OCI-LY1 (cell line): ENCODE measurements at regions not wholly inside any gene's neighbourhood (a gene's known extent, or its start where the extent isn't known, plus 50 kb on each side); places are given as distances from the start of the nearest gene placed in this dataset.

Source experiments
- H2AFZ ChIP-seq: fragments of 200-600 bp; sonication (generic), shearing (Covaris generic); 2 replicates; pipeline ENCODE4 v1.6.0; 2014; ENCODE audit warnings: antibody characterized with exemption, mild to moderate bottlenecking, low read length
- H3F3A ChIP-seq: fragments of 200-600 bp; sonication (generic), shearing (Covaris generic); 2 replicates; pipeline ENCODE4 v1.6.0; 2014; ENCODE audit warnings: mild to moderate bottlenecking, antibody characterized with exemption, low read length, moderate library complexity; ENCODE audit not compliant: insufficient read depth
- H3K27ac ChIP-seq: fragments of 200-600 bp; sonication (generic); 2 replicates; pipeline ENCODE4 v1.5.1; 2014; ENCODE audit warnings: low read length, mixed run types, mild to moderate bottlenecking, low read depth; ENCODE audit not compliant: poor library complexity, severe bottlenecking
- H3K27me3 ChIP-seq: fragments of 200-600 bp; sonication (generic); 2 replicates; pipeline ENCODE4 v1.6.0; 2014; ENCODE audit warnings: antibody characterized with exemption, mild to moderate bottlenecking, low read length, moderate library complexity; ENCODE audit not compliant: insufficient read depth
- H3K36me3 ChIP-seq: fragments of 200-600 bp; sonication (generic); 2 replicates; pipeline ENCODE4 v1.6.1; 2014; ENCODE audit warnings: mild to moderate bottlenecking, antibody characterized with exemption, low read length, moderate library complexity, mixed read lengths; ENCODE audit not compliant: insufficient read depth
- H3K4me1 ChIP-seq: fragments of 200-600 bp; sonication (generic); 2 replicates; pipeline ENCODE4 v1.5.1; 2014; ENCODE audit warnings: mild to moderate bottlenecking, low read length, moderate library complexity; ENCODE audit not compliant: insufficient read depth, severe bottlenecking
- H3K4me2 ChIP-seq: fragments of 200-600 bp; sonication (generic), shearing (Covaris generic); 2 replicates; pipeline ENCODE4 v1.6.1; 2014; ENCODE audit warnings: low read length
- H3K4me3 ChIP-seq: fragments of 200-600 bp; sonication (generic); 2 replicates; pipeline ENCODE4 v1.5.1; 2014; ENCODE audit warnings: low read length, low read depth, mild to moderate bottlenecking, mixed read lengths; ENCODE audit not compliant: poor library complexity, severe bottlenecking
- H3K79me2 ChIP-seq: fragments of 200-600 bp; shearing (Covaris generic); 2 replicates; pipeline ENCODE4 v1.6.1; 2016; ENCODE audit warnings: mixed run types, low read length, mixed read lengths; ENCODE audit not compliant: insufficient read depth
- H3K9ac ChIP-seq: fragments of 200-600 bp; sonication (generic), shearing (Covaris generic); 2 replicates; pipeline ENCODE4 v1.6.1; 2014; ENCODE audit warnings: mild to moderate bottlenecking, low read length, mixed read lengths
- H3K9me2 ChIP-seq: fragments of 200-600 bp; sonication (generic), shearing (Covaris generic); 2 replicates; pipeline ENCODE4 v1.6.1; 2014; ENCODE audit warnings: low read depth, mild to moderate bottlenecking, low read length, mixed read lengths
- H3K9me3 ChIP-seq: fragments of 200-600 bp; shearing (Covaris generic); 2 replicates; pipeline ENCODE4 v1.6.1; 2014; ENCODE audit warnings: low read length, mixed read lengths
- H4K20me1 ChIP-seq: fragments of 200-600 bp; sonication (generic), shearing (Covaris generic); 2 replicates; pipeline ENCODE4 v1.6.0; 2016; ENCODE audit warnings: mild to moderate bottlenecking, low read length; ENCODE audit not compliant: insufficient read depth
- CTCF ChIP-seq: fragments of 200-600 bp; sonication (generic), shearing (Covaris generic); IDR thresholded peaks from 2 replicates; pipeline ENCODE4 v1.5.1; 2017; ENCODE audit warnings: mild to moderate bottlenecking, antibody characterized with exemption, low read length, moderate library complexity, mixed read lengths
- EZH2 ChIP-seq: fragments of 200-600 bp; sonication (generic), shearing (Covaris generic); IDR thresholded peaks from 2 replicates; pipeline ENCODE4 v1.8.0; 2017; ENCODE audit warnings: borderline replicate concordance, mixed run types, mild to moderate bottlenecking, antibody characterized with exemption, low read length, moderate library complexity, mixed read lengths

- Histone ChIP-seq H3K4me2 (no peak overlapping the region), H4K20me1 (no peaks in the 10 kb centered on the region), H3K36me3 (no peaks in the 10 kb centered on the region), H2AFZ (no peak overlapping the region), H3K9me3 (0 out of 2 replicates have a peak, but pooled peaks cover 3% of the 10 kb centered on the region), H3K4me1 (no peaks in the 10 kb centered on the region), H3K27ac (no peak overlapping the region), H3K4me3 (no peak overlapping the region), H3F3A (no peaks in the 10 kb centered on the region), H3K79me2 (no peaks in the 10 kb centered on the region), H3K9ac (no peak overlapping the region), H3K9me2 (no peaks in the 10 kb centered on the region), H3K27me3 (no peaks in the 10 kb centered on the region; the same call in 1 of the 2 replicates)
- TF ChIP-seq EZH2 (no peak), CTCF (no peak)
Observed at GRCh38 chr2:240357641-240358012, 77.8 kb upstream of the GPC1 start.

- Histone ChIP-seq H3K9me3 (0 out of 2 replicates have a peak, but pooled peaks cover 3% of the 10 kb centered on the region), H3K9ac (no peak overlapping the region), H3K4me1 (no peaks in the 10 kb centered on the region), H3K27ac (no peak overlapping the region), H2AFZ (no peak overlapping the region), H4K20me1 (no peaks in the 10 kb centered on the region), H3F3A (no peaks in the 10 kb centered on the region), H3K4me2 (no peak overlapping the region), H3K27me3 (no peaks in the 10 kb centered on the region; the same call in 1 of the 2 replicates), H3K36me3 (no peaks in the 10 kb centered on the region), H3K4me3 (no peak overlapping the region), H3K79me2 (no peaks in the 10 kb centered on the region), H3K9me2 (no peaks in the 10 kb centered on the region)
- TF ChIP-seq EZH2 (no peak), CTCF (no peak)
Observed at GRCh38 chr2:240358080-240358479, 77.4 kb upstream of the GPC1 start.

GRCh38 chr2:240358821-240359397, 76.6 kb upstream of the GPC1 start:
- Histone ChIP-seq H3K9me2 (no peaks in the 10 kb centered on the region), H3K36me3 (no peaks in the 10 kb centered on the region), H3F3A (no peaks in the 10 kb centered on the region), H2AFZ (no peak overlapping the region), H3K27me3 (no peaks in the 10 kb centered on the region; the same call in 1 of the 2 replicates), H3K79me2 (no peaks in the 10 kb centered on the region), H3K27ac (no peak overlapping the region), H4K20me1 (no peaks in the 10 kb centered on the region), H3K4me1 (no peaks in the 10 kb centered on the region), H3K4me2 (no peak overlapping the region), H3K4me3 (no peak overlapping the region), H3K9ac (no peak overlapping the region), H3K9me3 (0 out of 2 replicates have a peak, but pooled peaks cover 3% of the 10 kb centered on the region)
- no peak for TF ChIP-seq EZH2
- no peak for TF ChIP-seq CTCF
